ENCODE measurements at regions not wholly inside any gene's neighbourhood (a gene's known extent, or its start where the extent isn't known, plus 50 kb on each side); places are given as distances from the start of the nearest gene placed in this dataset.

GRCh38 chr1:80896781-80897356 lies 903.9 kb upstream of the ADGRL2 start:
- 92 to 100% methylated on average over 2 of the region's 3 CpGs for WGBS, 2 experiments
- Histone ChIP-seq H3K27me3 (ENCODE audit: control insufficient read depth, insufficient read depth, low read length, poor library complexity, severe bottlenecking) (no peaks in the 10 kb centered on the region), H3K4me1 (ENCODE audit: control insufficient read depth, insufficient read depth, low read length) (peaks cover 13% of the 10 kb centered on the region), H3K4me3 (ENCODE audit: insufficient read depth, low read depth, low read length) (no peak overlapping the region), H3K36me3 (ENCODE audit: control insufficient read depth, insufficient read depth, low read length) (no peaks in the 10 kb centered on the region), H3K27ac (ENCODE audit: insufficient read depth, low read depth, low read length, poor library complexity, severe bottlenecking) (no peak overlapping the region), H3K9me3 (ENCODE audit: control insufficient read depth, low read length) (no peaks in the 10 kb centered on the region)

DNA sequence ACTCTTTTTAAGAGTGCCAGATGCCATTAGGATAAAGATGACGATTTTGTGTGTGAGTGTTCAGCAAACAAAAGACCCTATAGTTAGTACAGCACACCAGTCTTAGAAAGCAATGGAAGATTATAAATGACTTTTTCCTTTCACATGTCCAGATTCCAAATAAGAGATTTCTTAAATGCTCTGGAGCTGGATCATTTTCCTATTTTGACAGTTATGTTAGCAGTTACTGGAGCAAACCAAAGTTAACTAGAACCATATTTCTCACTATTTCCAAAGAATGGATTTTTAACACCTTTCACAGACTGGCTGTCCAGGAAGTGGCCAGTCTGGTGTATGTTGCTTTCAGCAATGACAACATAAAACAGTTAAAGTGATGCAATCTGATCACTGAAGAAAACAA lies 905.8 kb upstream of the ADGRL2 start:
- Histone ChIP-seq H3K4me3 (ENCODE audit: insufficient read depth, low read depth, low read length) (no peak overlapping the region), H3K36me3 (ENCODE audit: control insufficient read depth, insufficient read depth, low read length) (no peaks in the 10 kb centered on the region), H3K27me3 (ENCODE audit: control insufficient read depth, insufficient read depth, low read length, poor library complexity, severe bottlenecking) (no peaks in the 10 kb centered on the region), H3K27ac (ENCODE audit: insufficient read depth, low read depth, low read length, poor library complexity, severe bottlenecking) (no peak overlapping the region), H3K4me1 (ENCODE audit: control insufficient read depth, insufficient read depth, low read length) (peaks cover 14% of the 10 kb centered on the region), H3K9me3 (ENCODE audit: control insufficient read depth, low read length) (no peaks in the 10 kb centered on the region)
- 100% methylated on average over 1 of the region's 1 CpG; no CpG with 5 or more reads in 1 of the 2 experiments for WGBS, 2 experiments

DNA sequence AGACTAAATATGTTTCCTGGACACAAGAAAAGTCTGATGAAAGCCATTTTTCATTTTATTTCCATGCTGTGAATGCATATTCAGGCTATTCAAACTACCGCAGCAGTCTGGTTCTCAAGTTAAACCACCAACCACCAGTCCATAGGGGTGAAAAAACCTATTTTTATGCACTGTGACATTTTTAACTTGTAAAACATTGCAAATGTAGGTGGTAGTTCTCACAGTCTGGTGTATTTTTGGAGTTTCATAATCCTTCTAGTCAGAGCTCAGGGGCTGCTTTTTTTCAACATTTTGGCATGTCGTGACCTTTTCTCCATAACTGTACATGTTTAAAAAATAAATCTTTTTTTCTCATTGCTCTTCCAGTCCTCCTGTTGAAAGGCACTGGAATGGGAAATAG lies 907.6 kb upstream of the ADGRL2 start:
- Histone ChIP-seq H3K27me3 (ENCODE audit: control insufficient read depth, insufficient read depth, low read length, poor library complexity, severe bottlenecking) (no peaks in the 10 kb centered on the region), H3K4me3 (ENCODE audit: insufficient read depth, low read depth, low read length) (no peak overlapping the region), H3K27ac (ENCODE audit: insufficient read depth, low read depth, low read length, poor library complexity, severe bottlenecking) (no peak overlapping the region), H3K36me3 (ENCODE audit: control insufficient read depth, insufficient read depth, low read length) (no peaks in the 10 kb centered on the region), H3K9me3 (ENCODE audit: control insufficient read depth, low read length) (no peaks in the 10 kb centered on the region), H3K4me1 (ENCODE audit: control insufficient read depth, insufficient read depth, low read length) (peaks cover 14% of the 10 kb centered on the region)
- 87% methylated on average over 2 of the region's 2 CpGs for WGBS, 2 experiments

DNA sequence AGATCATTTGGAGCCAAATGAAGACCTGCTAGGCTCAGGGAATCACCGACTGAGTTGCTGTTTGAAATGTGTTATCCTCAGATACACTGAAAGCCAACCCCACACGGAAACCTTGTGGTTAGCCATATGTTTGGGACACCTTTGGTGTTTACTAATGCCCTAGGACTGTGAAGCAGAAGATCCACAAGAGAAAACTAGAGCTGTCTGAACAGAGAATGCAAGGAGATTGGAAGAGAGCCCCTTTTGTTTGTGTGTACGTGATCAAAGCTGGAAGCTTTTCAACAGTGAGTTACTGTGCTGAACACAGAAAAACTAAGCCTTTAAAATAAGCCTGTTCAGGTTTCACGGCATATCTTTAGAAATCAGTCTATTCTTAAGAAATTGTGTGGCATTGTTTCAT lies 908.2 kb upstream of the ADGRL2 start:
- Histone ChIP-seq H3K27ac (ENCODE audit: insufficient read depth, low read depth, low read length, poor library complexity, severe bottlenecking) (peak overlapping the region; percentile 12), H3K4me3 (ENCODE audit: insufficient read depth, low read depth, low read length) (no peak overlapping the region)
- WGBS, 2 experiments, result 69 to 78% methylated on average over 4 of the region's 4 CpGs

DNA sequence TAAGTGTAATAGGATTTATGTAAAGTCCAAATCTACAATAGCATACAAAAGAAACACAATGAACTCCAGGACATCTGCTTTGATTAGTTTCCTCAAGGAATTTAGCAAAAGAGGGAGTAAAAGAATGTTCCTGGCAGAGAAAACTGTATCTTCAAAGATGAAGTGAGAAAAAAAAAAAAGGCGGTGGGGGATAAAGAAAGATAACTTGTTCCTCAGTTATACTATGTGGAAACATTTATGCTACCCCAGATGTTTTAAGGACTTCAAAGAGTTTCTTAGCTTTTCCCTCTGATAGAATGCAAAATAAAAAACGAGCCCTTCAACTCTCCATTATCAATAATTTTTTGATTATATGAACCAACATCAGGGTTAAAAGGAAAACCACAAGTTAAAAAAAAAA lies 908.9 kb upstream of the ADGRL2 start:
- peaks cover 14% of the 10 kb centered on the region for H3K4me1 ChIP-seq (ENCODE audit: control insufficient read depth, insufficient read depth, low read length)
- H3K9me3 ChIP-seq (ENCODE audit: control insufficient read depth, low read length), result no peaks in the 10 kb centered on the region
- no peak overlapping the region for H3K27ac ChIP-seq (ENCODE audit: insufficient read depth, low read depth, low read length, poor library complexity, severe bottlenecking)
- H3K27me3 ChIP-seq (ENCODE audit: control insufficient read depth, insufficient read depth, low read length, poor library complexity, severe bottlenecking), result no peaks in the 10 kb centered on the region
- no peak overlapping the region for H3K4me3 ChIP-seq (ENCODE audit: insufficient read depth, low read depth, low read length)
- WGBS, 2 experiments, result 94% methylated on average over 2 of the region's 2 CpGs; no CpG with 5 or more reads in 1 of the 2 experiments
- H3K36me3 ChIP-seq (ENCODE audit: control insufficient read depth, insufficient read depth, low read length), result no peaks in the 10 kb centered on the region

More for the DNA sequence above, 908.2 kb upstream of the ADGRL2 start:
- no peaks in the 10 kb centered on the region for H3K36me3 ChIP-seq (ENCODE audit: control insufficient read depth, insufficient read depth, low read length)
- H3K4me1 ChIP-seq (ENCODE audit: control insufficient read depth, insufficient read depth, low read length), result peaks cover 14% of the 10 kb centered on the region
- no peaks in the 10 kb centered on the region for H3K9me3 ChIP-seq (ENCODE audit: control insufficient read depth, low read length)
- H3K27me3 ChIP-seq (ENCODE audit: control insufficient read depth, insufficient read depth, low read length, poor library complexity, severe bottlenecking), result no peaks in the 10 kb centered on the region

DNA sequence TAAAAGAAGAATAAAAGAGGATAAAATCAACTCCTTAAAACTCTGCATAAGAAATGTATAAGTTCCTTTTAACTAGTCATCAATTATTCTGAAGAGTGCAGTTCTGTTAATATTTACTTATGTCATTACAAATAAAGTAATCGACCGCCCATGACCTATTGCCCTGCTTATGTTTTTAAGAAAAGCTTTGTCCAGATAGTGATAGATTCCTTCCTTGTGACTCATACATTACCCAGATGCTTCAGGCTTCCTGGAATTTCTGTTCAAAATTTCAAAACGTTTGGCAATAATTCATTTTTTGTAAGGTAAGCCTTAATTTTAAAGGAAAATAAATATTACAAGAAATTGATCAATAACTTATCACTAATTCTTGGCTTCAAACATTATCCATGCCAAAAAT lies 918.2 kb upstream of the ADGRL2 start:
- Histone ChIP-seq H3K4me3 (ENCODE audit: insufficient read depth, low read depth, low read length) (no peak overlapping the region), H3K9me3 (ENCODE audit: control insufficient read depth, low read length) (no peaks in the 10 kb centered on the region), H3K36me3 (ENCODE audit: control insufficient read depth, insufficient read depth, low read length) (no peaks in the 10 kb centered on the region), H3K27me3 (ENCODE audit: control insufficient read depth, insufficient read depth, low read length, poor library complexity, severe bottlenecking) (no peaks in the 10 kb centered on the region), H3K27ac (ENCODE audit: insufficient read depth, low read depth, low read length, poor library complexity, severe bottlenecking) (no peak overlapping the region), H3K4me1 (ENCODE audit: control insufficient read depth, insufficient read depth, low read length) (no peaks in the 10 kb centered on the region)
- WGBS, 2 experiments, result 100% methylated on average over 2 of the region's 3 CpGs; no CpG with 5 or more reads in 1 of the 2 experiments

GRCh38 chr1:80878343-80878742 lies 922.4 kb upstream of the ADGRL2 start:
- no peaks in the 10 kb centered on the region for H3K27me3 ChIP-seq (ENCODE audit: control insufficient read depth, insufficient read depth, low read length, poor library complexity, severe bottlenecking)
- H3K9me3 ChIP-seq (ENCODE audit: control insufficient read depth, low read length), result no peaks in the 10 kb centered on the region
- no peaks in the 10 kb centered on the region for H3K36me3 ChIP-seq (ENCODE audit: control insufficient read depth, insufficient read depth, low read length)

DNA sequence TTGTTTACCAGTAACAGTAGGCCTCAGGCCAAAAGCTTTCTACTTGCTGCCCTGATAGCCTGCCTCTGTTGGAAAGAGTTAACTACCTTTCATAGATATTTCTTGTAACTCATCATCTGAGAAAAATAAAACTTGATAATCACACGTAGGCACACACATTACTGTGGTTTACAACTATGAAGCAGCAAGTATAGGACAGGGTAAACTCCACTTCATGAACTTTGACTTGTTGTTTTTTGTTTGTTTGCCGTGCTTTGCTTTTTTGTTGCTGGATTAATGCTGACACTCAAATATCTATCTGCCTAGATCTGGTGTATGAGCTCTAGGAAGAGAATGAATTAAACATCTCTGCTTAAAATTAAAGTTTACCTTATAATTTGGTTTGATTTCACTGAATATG lies 924.7 kb upstream of the ADGRL2 start:
- Histone ChIP-seq H3K4me1 (ENCODE audit: control insufficient read depth, insufficient read depth, low read length) (no peaks in the 10 kb centered on the region), H3K27ac (ENCODE audit: insufficient read depth, low read depth, low read length, poor library complexity, severe bottlenecking) (no peak overlapping the region), H3K9me3 (ENCODE audit: control insufficient read depth, low read length) (no peaks in the 10 kb centered on the region), H3K36me3 (ENCODE audit: control insufficient read depth, insufficient read depth, low read length) (no peaks in the 10 kb centered on the region), H3K4me3 (ENCODE audit: insufficient read depth, low read depth, low read length) (no peak overlapping the region), H3K27me3 (ENCODE audit: control insufficient read depth, insufficient read depth, low read length, poor library complexity, severe bottlenecking) (no peaks in the 10 kb centered on the region)
- WGBS, 2 experiments, result 93% methylated on average over 2 of the region's 2 CpGs

More at GRCh38 chr1:80878343-80878742, 922.4 kb upstream of the ADGRL2 start:
- Histone ChIP-seq H3K4me3 (ENCODE audit: insufficient read depth, low read depth, low read length) (no peak overlapping the region), H3K4me1 (ENCODE audit: control insufficient read depth, insufficient read depth, low read length) (no peaks in the 10 kb centered on the region), H3K27ac (ENCODE audit: insufficient read depth, low read depth, low read length, poor library complexity, severe bottlenecking) (no peak overlapping the region)

GRCh38 chr1:80869299-80869698 lies 931.4 kb upstream of the ADGRL2 start:
- no peaks in the 10 kb centered on the region for H3K27me3 ChIP-seq (ENCODE audit: control insufficient read depth, insufficient read depth, low read length, poor library complexity, severe bottlenecking)
- H3K9me3 ChIP-seq (ENCODE audit: control insufficient read depth, low read length), result no peaks in the 10 kb centered on the region
- H3K36me3 ChIP-seq (ENCODE audit: control insufficient read depth, insufficient read depth, low read length), result no peaks in the 10 kb centered on the region
- H3K27ac ChIP-seq (ENCODE audit: insufficient read depth, low read depth, low read length, poor library complexity, severe bottlenecking), result no peak overlapping the region
- WGBS, 2 experiments, result 100% methylated on average over 1 of the region's 1 CpG
- no peaks in the 10 kb centered on the region for H3K4me1 ChIP-seq (ENCODE audit: control insufficient read depth, insufficient read depth, low read length)
- H3K4me3 ChIP-seq (ENCODE audit: insufficient read depth, low read depth, low read length), result no peak overlapping the region

GRCh38 chr1:80847904-80848303 lies 952.8 kb upstream of the ADGRL2 start:
- WGBS, 2 experiments, result 84 to 93% methylated on average over 1 of the region's 1 CpG
- Histone ChIP-seq H3K27me3 (ENCODE audit: control insufficient read depth, insufficient read depth, low read length, poor library complexity, severe bottlenecking) (no peaks in the 10 kb centered on the region), H3K36me3 (ENCODE audit: control insufficient read depth, insufficient read depth, low read length) (no peaks in the 10 kb centered on the region), H3K4me3 (ENCODE audit: insufficient read depth, low read depth, low read length) (no peak overlapping the region), H3K27ac (ENCODE audit: insufficient read depth, low read depth, low read length, poor library complexity, severe bottlenecking) (no peak overlapping the region), H3K4me1 (ENCODE audit: control insufficient read depth, insufficient read depth, low read length) (no peaks in the 10 kb centered on the region), H3K9me3 (ENCODE audit: control insufficient read depth, low read length) (no peaks in the 10 kb centered on the region)

DNA sequence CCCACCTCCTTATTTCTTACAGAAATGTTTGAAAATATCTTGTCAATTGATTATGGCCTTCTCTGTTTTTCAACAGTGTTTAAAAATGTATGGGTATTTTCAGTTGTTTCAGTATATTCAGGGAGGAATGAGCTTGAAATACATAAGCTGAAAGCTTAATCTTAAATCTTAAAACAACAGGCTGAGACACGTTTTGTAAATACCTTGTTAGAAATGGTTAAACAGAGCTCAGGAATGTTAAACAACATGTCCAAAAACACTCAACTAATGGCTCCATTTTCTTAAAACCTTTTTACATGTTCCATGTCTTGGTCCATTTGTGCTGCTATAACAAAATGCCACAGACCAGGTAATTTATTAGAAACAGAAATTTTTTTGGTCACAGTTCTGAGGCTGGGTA lies 953.8 kb upstream of the ADGRL2 start:
- H3K9me3 ChIP-seq (ENCODE audit: control insufficient read depth, low read length), result no peaks in the 10 kb centered on the region
- no peaks in the 10 kb centered on the region for H3K36me3 ChIP-seq (ENCODE audit: control insufficient read depth, insufficient read depth, low read length)
- whole genome bisulfite sequencing, 2 experiments, result 100% methylated on average over 1 of the region's 1 CpG
- no peak overlapping the region for H3K27ac ChIP-seq (ENCODE audit: insufficient read depth, low read depth, low read length, poor library complexity, severe bottlenecking)
- H3K4me3 ChIP-seq (ENCODE audit: insufficient read depth, low read depth, low read length), result no peak overlapping the region
- no peaks in the 10 kb centered on the region for H3K4me1 ChIP-seq (ENCODE audit: control insufficient read depth, insufficient read depth, low read length)
- H3K27me3 ChIP-seq (ENCODE audit: control insufficient read depth, insufficient read depth, low read length, poor library complexity, severe bottlenecking), result no peaks in the 10 kb centered on the region
